MM.1S (cell line): ENCODE measurements at regions not wholly inside any gene's neighbourhood (a gene's known extent, or its start where the extent isn't known, plus 50 kb on each side); places are given as distances from the start of the nearest gene placed in this dataset.

ENCODE experiments used
- DNase-seq: peaks from one replicate; pipeline ENCODE4 v3.0.0-alpha.2; 2015
- H2AFZ ChIP-seq: fragments of 300-600 bp; sonication (generic); 2 replicates; pipeline ENCODE4 v1.6.0; 2016; ENCODE audit warnings: antibody characterized with exemption, low read length
- H3F3A ChIP-seq: fragments of 300-600 bp; sonication (generic); 2 replicates; pipeline ENCODE4 v1.6.1; 2016; ENCODE audit warnings: mild to moderate bottlenecking, antibody characterized with exemption, low read length, moderate library complexity, mixed read lengths; ENCODE audit not compliant: insufficient read depth
- H3K27ac ChIP-seq: fragments of 300-600 bp; sonication (generic); 2 replicates; pipeline ENCODE4 v1.5.1; 2016; ENCODE audit warnings: mild to moderate bottlenecking, low read length
- H3K27me3 ChIP-seq: fragments of 300-600 bp; sonication (generic); replicated peaks from 2 replicates; pipeline ENCODE4 v1.6.0; 2016; ENCODE audit warnings: low read length; ENCODE audit not compliant: insufficient read depth
- H3K36me3 ChIP-seq: fragments of 300-600 bp; sonication (generic); replicated peaks from 2 replicates; pipeline ENCODE4 v1.6.1; 2016; ENCODE audit warnings: mild to moderate bottlenecking, low read length, mixed read lengths; ENCODE audit not compliant: insufficient read depth
- H3K4me1 ChIP-seq: fragments of 300-600 bp; sonication (generic); 2 replicates; pipeline ENCODE4 v1.6.1; 2016; ENCODE audit warnings: low read length, mixed read lengths
- H3K4me2 ChIP-seq: fragments of 300-600 bp; sonication (generic); 2 replicates; pipeline ENCODE4 v1.6.0; 2016; ENCODE audit warnings: low read depth, low read length
- H3K4me3 ChIP-seq: fragments of 300-600 bp; sonication (generic); 2 replicates; pipeline ENCODE4 v1.5.1; 2016; ENCODE audit warnings: low read length, mixed read lengths
- H3K79me2 ChIP-seq: fragments of 300-600 bp; sonication (generic); 2 replicates; pipeline ENCODE4 v1.6.1; 2016; ENCODE audit warnings: mixed run types, low read length, mixed read lengths
- H3K9ac ChIP-seq: fragments of 300-600 bp; sonication (generic); 2 replicates; pipeline ENCODE4 v1.6.1; 2016; ENCODE audit warnings: low read length, mixed read lengths
- H3K9me2 ChIP-seq: fragments of 300-600 bp; sonication (generic); replicated peaks from 2 replicates; pipeline ENCODE4 v1.6.1; 2016; ENCODE audit warnings: mild to moderate bottlenecking, low read length, mixed read lengths; ENCODE audit not compliant: insufficient read depth
- H3K9me3 ChIP-seq: fragments of 300-600 bp; sonication (generic); replicated peaks from 2 replicates; pipeline ENCODE4 v1.6.1; 2016; ENCODE audit warnings: mild to moderate bottlenecking, low read length, mixed read lengths; ENCODE audit not compliant: insufficient read depth
- H4K20me1 ChIP-seq: fragments of 300-600 bp; sonication (generic); 2 replicates; pipeline ENCODE4 v1.6.1; 2016; ENCODE audit warnings: mild to moderate bottlenecking, low read length, moderate library complexity, mixed read lengths; ENCODE audit not compliant: insufficient read depth
- EZH2 ChIP-seq: fragments of 300-600 bp; sonication (generic); optimal IDR thresholded peaks from 2 replicates; pipeline ENCODE3; 2017; ENCODE audit warnings: low read depth, mild to moderate bottlenecking, antibody characterized with exemption, low read length, mixed read lengths
- EZH2phosphoT487 ChIP-seq: fragments of 300-600 bp; sonication (generic); IDR thresholded peaks from 2 replicates; pipeline ENCODE4 v1.6.1; 2018; ENCODE audit warnings: antibody characterized with exemption, low read length
- TF ChIP-seq, protein P1 (sequence below): fragments of 300-600 bp; sonication (generic); IDR thresholded peaks from 2 replicates; pipeline ENCODE4 v1.5.1; 2016; ENCODE audit warnings: antibody characterized with exemption, low read length, mixed read lengths

- H4K20me1 ChIP-seq = no peaks in the 10 kb centered on the region
- H3K4me2 ChIP-seq = no peak overlapping the region
- no peak for TF ChIP-seq EZH2phosphoT487
- no peak for TF ChIP-seq EZH2
- TF ChIP-seq, protein P1, sequence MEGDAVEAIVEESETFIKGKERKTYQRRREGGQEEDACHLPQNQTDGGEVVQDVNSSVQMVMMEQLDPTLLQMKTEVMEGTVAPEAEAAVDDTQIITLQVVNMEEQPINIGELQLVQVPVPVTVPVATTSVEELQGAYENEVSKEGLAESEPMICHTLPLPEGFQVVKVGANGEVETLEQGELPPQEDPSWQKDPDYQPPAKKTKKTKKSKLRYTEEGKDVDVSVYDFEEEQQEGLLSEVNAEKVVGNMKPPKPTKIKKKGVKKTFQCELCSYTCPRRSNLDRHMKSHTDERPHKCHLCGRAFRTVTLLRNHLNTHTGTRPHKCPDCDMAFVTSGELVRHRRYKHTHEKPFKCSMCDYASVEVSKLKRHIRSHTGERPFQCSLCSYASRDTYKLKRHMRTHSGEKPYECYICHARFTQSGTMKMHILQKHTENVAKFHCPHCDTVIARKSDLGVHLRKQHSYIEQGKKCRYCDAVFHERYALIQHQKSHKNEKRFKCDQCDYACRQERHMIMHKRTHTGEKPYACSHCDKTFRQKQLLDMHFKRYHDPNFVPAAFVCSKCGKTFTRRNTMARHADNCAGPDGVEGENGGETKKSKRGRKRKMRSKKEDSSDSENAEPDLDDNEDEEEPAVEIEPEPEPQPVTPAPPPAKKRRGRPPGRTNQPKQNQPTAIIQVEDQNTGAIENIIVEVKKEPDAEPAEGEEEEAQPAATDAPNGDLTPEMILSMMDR = no peak
- H3K4me1 ChIP-seq = no peaks in the 10 kb centered on the region
- no peak overlapping the region for H2AFZ ChIP-seq
- H3K4me3 ChIP-seq = no peak overlapping the region
- DNase-seq = no peak
- no peaks in the 10 kb centered on the region for H3F3A ChIP-seq
- H3K9me3 ChIP-seq = no peaks in the 10 kb centered on the region
- no peaks in the 10 kb centered on the region for H3K79me2 ChIP-seq
- no peaks in the 10 kb centered on the region for H3K27me3 ChIP-seq
- no peaks in the 10 kb centered on the region for H3K36me3 ChIP-seq
- H3K9me2 ChIP-seq = no peaks in the 10 kb centered on the region
- no peak overlapping the region for H3K27ac ChIP-seq
- H3K9ac ChIP-seq = no peak overlapping the region
Measured at GRCh38 chr11:115700981-115701875, 197.0 kb upstream of the CADM1 start.

DNA sequence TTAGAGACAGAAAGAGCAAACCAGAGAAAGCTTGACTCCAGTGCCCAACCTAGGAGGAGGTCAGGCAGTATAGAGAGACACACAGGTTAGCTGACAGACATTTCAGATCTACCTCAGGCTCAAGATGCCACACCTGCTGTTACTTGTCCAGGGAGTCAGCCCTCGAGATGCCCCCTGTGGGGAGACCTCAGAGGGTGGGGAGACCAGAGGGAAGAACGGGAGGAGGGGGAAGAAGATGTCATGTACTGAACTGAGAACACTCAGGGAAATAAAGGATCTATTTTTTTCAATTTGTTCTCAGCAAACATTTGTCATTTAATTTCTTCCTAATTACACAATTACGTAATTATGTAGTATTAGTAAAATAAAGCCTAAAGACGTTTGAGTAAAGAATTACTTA lies 196.3 kb upstream of the CADM1 start:
- Histone ChIP-seq H3K27me3 (no peaks in the 10 kb centered on the region), H3K9ac (no peak overlapping the region), H3K4me3 (no peak overlapping the region), H3F3A (no peaks in the 10 kb centered on the region), H3K36me3 (no peaks in the 10 kb centered on the region), H3K27ac (no peak overlapping the region), H3K79me2 (no peaks in the 10 kb centered on the region), H3K4me1 (no peaks in the 10 kb centered on the region), H3K9me2 (no peaks in the 10 kb centered on the region), H4K20me1 (no peaks in the 10 kb centered on the region), H2AFZ (no peak overlapping the region), H3K9me3 (no peaks in the 10 kb centered on the region), H3K4me2 (no peak overlapping the region)
- no peak for DNase-seq
- no peak for TF ChIP-seq EZH2phosphoT487

DNA sequence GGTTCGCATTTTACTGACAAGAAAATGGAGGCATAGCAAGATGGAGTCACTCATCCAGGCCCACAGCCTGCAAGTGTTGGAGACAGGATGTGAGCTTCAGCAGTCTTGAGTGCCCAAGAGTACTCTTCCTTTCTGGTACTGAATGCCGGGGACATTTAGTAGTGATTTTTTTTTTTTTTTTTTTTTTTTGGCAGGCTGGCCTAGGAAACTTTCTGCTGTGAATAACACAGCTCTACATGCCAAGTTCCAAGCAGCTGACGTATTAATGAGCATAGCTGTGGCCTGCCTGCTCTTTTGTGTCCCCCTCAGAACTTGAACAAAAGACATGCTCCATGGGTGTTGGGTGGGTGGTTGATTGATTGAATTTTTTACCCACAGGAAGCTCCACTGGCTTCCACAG lies 195.5 kb upstream of the CADM1 start:
- Histone ChIP-seq H3K9me2 (no peaks in the 10 kb centered on the region), H3K79me2 (no peaks in the 10 kb centered on the region), H3K9ac (no peak overlapping the region), H2AFZ (no peak overlapping the region), H3F3A (no peaks in the 10 kb centered on the region), H3K4me1 (no peaks in the 10 kb centered on the region), H3K4me2 (no peak overlapping the region), H3K4me3 (no peak overlapping the region), H3K27ac (no peak overlapping the region), H3K36me3 (no peaks in the 10 kb centered on the region), H3K9me3 (no peaks in the 10 kb centered on the region), H4K20me1 (no peaks in the 10 kb centered on the region), H3K27me3 (no peaks in the 10 kb centered on the region)
- no peak for TF ChIP-seq EZH2phosphoT487
- no peak for TF ChIP-seq EZH2
- TF ChIP-seq, protein P1 = no peak
- DNase-seq = no peak

GRCh38 chr11:115699326-115699725 lies 195.1 kb upstream of the CADM1 start:
- no peak overlapping the region for H3K4me3 ChIP-seq
- no peaks in the 10 kb centered on the region for H4K20me1 ChIP-seq
- H3K36me3 ChIP-seq = no peaks in the 10 kb centered on the region
- no peaks in the 10 kb centered on the region for H3K9me2 ChIP-seq
- H3K9me3 ChIP-seq = no peaks in the 10 kb centered on the region
- no peak overlapping the region for H3K4me2 ChIP-seq
- H3K27me3 ChIP-seq = no peaks in the 10 kb centered on the region
- no peaks in the 10 kb centered on the region for H3K4me1 ChIP-seq
- H3K79me2 ChIP-seq = no peaks in the 10 kb centered on the region
- no peak overlapping the region for H2AFZ ChIP-seq
- DNase-seq = no peak
- no peak overlapping the region for H3K9ac ChIP-seq
- TF ChIP-seq, protein P1 = no peak
- TF ChIP-seq EZH2 (no peak), EZH2phosphoT487 (no peak)
- no peaks in the 10 kb centered on the region for H3F3A ChIP-seq
- H3K27ac ChIP-seq = no peak overlapping the region
